GM12874 (cell line): ENCODE measurements at regions not wholly inside any gene's neighbourhood (a gene's known extent, or its start where the extent isn't known, plus 50 kb on each side); places are given as distances from the start of the nearest gene placed in this dataset.

Experiments used
- TF ChIP-seq, protein P1 (sequence below): IDR thresholded peaks from 2 replicates; pipeline ENCODE4 v1.5.1; 2011; ENCODE audit warnings: low read depth, mild to moderate bottlenecking, control low read depth, low read length, moderate library complexity; ENCODE audit not compliant: insufficient read depth

DNA sequence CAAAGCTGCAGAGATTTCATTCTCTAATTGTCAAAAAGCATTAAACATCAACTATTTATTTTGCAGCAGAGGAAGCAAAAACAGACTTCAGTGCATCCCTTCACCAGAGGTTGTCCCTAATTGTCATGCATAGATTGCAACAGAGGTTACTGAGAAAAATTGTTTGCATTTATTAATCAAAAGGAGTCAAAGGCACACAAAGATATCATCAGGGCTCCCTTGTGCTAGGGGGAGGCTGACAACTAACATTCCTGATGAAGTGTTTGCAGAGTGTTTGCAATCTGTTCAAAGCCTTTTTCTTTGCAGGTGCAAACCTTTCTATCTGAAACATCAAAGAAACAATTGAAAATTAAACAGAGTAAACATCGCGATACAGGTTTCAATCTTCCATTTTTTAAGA lies 227.5 kb downstream of the TEX36 start:
- TF ChIP-seq, protein P1, sequence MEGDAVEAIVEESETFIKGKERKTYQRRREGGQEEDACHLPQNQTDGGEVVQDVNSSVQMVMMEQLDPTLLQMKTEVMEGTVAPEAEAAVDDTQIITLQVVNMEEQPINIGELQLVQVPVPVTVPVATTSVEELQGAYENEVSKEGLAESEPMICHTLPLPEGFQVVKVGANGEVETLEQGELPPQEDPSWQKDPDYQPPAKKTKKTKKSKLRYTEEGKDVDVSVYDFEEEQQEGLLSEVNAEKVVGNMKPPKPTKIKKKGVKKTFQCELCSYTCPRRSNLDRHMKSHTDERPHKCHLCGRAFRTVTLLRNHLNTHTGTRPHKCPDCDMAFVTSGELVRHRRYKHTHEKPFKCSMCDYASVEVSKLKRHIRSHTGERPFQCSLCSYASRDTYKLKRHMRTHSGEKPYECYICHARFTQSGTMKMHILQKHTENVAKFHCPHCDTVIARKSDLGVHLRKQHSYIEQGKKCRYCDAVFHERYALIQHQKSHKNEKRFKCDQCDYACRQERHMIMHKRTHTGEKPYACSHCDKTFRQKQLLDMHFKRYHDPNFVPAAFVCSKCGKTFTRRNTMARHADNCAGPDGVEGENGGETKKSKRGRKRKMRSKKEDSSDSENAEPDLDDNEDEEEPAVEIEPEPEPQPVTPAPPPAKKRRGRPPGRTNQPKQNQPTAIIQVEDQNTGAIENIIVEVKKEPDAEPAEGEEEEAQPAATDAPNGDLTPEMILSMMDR = no peak

DNA sequence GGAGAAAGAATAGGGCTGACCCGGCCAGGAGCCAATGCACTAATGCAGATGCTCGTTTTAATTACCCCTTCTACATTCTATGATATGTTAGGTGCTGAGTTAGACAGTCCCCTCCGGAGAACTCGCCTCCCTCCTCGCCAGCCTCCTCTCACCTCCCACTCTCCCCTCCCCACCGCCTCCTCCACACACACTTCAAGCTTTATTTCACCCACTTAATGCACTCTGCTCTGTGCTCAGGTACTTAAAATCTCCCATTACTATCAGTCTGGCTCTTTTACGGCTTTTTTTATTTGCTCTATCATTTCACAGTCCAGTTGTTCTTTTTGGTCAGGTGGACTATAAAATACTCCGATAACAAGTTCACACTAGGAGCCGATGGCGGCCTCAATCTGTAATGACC lies 231.6 kb downstream of the TEX36 start:
- TF ChIP-seq, protein P1 = no peak

DNA sequence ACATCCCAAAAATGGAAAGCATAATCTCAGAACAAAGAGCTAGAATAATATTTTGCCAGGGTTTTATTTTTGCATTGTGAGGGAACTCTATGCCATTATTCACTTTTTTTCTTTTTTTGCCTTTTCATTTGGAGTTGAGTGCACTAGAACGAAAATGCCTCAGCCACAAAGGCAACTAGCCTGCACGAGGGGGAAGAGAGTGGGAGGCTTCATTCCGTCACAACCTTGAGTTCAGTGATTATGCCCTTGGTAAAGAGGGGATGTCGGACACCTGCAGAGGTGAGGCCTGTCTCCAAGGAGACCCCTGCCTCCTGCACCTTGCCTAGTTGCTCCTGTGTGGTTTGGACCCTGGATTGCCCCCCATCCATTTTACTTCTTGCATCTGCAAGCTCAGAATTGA lies 232.7 kb downstream of the TEX36 start:
- TF ChIP-seq, protein P1 = no peak

DNA sequence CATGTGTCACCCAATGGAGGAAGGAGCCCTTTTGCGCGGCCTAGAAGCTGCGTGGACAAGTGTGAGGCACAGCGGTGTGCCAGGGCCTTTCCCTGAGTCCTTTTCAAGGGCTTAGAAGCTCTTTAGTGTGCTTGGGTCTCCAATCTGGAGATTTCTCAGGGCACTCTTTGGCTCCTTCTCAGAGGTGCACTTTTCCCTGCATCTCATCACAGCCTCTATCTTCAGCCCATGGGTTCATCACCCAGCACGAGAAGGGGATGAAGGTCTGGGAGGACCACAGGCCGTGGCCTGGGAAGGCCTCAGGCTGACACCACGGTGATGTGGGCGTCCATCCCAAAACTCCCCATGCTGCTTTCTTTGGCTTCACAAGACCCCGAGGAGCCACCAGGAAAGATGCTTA lies 233.4 kb downstream of the TEX36 start:
- TF ChIP-seq, protein P1 = no peak

DNA sequence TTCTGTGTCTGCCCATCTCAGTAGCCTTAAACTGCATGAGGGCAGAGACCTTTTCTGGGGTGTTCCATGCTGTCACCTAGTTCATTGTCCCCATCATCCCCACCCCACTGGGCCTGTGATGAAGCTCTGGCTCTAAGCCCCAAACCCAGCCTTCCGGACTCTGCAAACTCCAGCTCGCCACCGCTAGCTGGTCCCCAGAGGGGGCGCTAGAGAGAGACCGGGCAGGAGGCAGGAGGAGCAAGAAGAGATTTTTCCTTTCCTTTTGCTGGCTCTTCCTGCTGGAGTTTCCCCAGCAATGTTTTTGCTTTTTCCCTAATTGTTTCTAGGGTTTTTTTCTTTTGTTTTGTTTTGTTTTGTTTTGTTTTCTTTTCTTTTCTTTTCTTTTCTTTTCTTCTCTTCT lies 234.4 kb downstream of the TEX36 start:
- TF ChIP-seq, protein P1 = peak; percentile 63

DNA sequence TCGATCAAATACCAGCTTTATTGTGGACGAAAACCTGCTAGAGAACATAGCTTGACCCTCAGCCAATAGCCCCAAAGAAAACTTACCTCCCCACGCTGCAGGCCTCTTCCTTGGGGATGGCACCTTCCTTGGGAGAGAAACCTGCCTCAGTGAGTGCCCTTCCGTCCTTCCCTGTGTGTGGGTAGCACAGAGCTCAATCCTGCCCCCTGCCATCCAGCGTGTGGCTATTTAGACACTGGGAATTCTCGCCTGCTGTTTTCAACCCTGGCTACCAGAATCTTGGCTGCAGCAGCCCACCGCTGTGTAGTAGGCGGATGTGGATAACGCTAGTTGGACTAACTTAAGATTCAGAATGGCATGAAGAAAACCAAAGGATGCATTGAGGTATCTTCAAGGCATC lies 238.2 kb downstream of the TEX36 start:
- TF ChIP-seq, protein P1 = no peak

DNA sequence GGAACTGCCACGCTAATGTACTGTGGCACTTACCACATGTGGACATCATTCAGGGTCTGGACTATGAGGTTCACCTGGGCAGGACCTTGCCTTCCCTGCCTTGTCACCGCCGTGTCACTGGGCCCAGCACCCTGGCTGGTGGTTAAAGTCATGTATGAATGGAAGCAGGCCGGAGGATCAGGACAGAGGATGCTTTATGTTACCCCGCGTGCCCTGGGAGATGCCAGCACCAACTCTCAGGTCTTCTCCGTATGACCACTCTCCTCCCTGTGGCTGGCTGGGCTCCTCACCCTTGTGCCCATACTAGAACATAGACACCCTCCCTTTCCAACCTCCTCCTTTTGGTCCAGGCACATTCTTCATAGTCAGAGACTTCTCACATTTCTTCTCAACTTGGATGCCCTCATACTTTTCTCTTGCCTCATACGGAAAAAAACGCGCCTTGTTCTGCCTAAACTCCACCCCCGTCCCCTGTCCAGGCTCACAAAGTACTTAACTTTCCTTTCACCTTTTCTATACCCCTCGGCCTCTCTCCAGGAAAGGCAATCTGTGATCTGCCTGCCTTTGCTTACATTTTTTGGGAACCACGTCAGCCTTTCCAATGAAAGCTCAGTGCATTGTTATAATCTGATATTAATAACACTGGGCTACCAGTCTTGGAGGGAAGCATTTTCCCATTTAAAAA lies 240.0 kb downstream of the TEX36 start:
- TF ChIP-seq, protein P1 = no peak
